C1 segment of cervical spinal cord (tissue), 14 donors: ENCODE measurements at regions not wholly inside any gene's neighbourhood (a gene's known extent, or its start where the extent isn't known, plus 50 kb on each side); places are given as distances from the start of the nearest gene placed in this dataset.
"Not testable (repeated sequence)": the region's sequence is repeated elsewhere in the genome, so short reads cannot be mapped to it uniquely, and the experiment has no call there.

ENCODE experiments used
- DNase-seq, 14 donors: peaks; one replicate each; lab custom pipeline; 2025; lab: John Stamatoyannopoulos, UW

GRCh38 chr5:25027526-25027925, 382.7 kb upstream of the CDH10 start:
- no peak for DNase-seq

GRCh38 chr5:25027061-25027460, 382.3 kb upstream of the CDH10 start:
- DNase-seq: peak in 1 of 14 donors; percentile 54

GRCh38 chr5:25025831-25026230, 381.1 kb upstream of the CDH10 start:
- peak in 1 of 14 donors; percentile 92 for DNase-seq

DNA sequence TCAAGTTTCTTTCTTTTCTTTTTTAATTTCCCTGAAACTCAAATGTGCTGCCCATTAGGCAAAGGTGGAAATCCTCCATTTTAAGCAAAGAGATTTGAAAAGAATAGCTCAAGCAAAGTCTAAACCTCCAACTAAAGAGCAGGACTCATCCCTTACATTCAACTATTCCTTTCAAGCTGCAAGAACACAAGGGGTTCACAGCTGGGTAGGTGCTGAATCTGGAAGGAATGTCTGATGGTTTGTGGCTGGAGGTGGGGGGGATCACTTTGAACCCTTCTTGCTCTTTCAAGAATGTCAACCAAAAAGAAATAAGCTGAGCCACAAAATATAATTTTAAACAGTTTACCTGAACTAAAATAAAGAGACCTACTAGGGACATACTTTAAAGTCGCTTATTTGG, 375.7 kb upstream of the CDH10 start:
- no peak for DNase-seq

GRCh38 chr5:25009063-25009462, 364.3 kb upstream of the CDH10 start:
- DNase-seq: no peak

DNA sequence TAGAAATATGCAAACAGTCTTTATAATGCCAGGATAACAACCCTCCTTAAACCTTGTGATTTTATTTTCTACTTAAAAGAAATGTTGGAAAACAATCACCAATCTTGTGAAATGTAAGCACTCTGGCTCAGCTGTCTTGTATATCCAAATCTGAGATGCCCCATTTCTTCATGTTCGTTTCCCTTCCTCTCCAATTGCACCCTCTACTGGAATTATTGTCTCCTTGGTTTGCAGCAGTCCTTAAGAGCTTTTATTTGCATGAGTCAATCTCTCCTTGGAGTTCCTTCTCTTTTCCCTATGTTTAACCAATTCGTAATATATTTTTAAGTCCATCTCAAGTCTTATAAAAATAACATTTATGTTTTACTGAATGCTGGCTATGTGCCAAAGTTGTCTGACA, 362.0 kb upstream of the CDH10 start:
- peak in 1 of 14 donors; percentile 10 for DNase-seq

DNA sequence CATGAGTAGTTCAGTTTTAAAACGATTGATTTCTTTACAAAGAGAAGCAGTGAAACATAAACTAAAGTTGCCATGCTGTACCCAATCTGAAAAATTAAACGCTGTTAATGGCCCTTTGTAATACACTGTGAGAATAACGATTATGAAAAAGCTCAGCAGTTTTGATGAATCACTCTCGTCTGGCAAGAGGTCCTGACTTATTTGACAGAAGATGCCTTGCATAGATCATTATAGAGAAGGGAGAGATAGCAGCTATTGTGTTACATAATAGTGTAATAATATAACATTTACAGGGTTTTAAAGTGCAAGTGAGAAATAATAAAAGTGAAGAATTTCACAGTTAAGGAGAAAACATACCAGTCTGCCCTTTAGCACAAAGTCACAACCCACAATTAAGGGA, 361.5 kb upstream of the CDH10 start:
- no peak for DNase-seq

DNA sequence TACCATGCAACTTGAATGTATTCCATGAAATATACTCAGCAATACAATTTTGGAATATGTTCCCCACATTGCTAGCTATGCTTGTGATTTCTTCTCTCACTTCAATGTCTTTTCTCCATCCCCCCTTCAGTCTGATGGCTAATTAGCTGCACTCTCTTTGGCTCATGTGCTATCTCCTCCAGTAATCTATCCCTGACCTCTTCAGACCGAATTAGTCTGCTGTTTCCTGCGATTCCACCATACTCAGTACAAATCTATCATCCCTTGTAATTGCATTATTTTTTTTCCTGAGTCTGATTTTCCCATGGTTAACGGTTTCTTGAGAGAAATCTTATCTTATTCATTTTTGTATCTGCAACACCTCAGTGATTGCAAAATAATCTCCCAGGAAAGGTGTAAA, 360.7 kb upstream of the CDH10 start:
- DNase-seq: no peak

DNA sequence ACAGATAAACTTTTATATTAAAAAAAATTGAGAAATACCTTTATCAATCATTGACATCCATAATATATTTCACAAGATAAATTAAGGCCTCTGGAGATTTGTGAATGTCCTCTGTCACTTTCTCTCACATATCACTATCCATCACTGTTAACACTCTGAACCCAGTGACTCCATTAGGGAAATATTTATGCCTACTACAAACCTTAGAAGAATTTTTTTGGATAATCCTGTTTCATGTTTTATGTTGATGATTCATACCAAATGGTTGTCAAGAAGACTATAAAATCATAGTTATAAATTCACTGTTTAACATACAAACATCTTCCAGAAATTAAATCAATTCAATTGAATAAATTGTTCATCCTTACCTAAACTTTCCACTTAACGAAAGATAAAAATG, 357.6 kb upstream of the CDH10 start:
- DNase-seq: no peak

DNA sequence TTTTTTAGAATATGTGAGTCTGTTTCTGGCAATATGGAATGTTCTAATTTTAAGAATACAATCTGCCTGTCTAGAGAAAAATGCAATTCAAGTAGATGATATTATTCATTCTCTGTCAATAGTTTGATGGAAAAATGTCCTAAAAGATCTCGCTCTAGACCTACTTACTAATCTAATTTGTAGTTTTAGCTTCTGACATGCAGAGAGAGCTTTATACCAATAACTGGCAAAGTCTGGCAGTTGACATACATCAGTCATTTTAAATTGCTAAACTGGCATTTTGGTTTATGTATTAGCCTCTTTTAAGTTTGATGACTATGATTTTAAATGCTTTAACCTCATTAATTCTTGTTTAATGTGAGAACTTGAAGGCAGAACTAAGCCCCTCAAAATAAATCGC, 355.0 kb upstream of the CDH10 start:
- DNase-seq: no peak

DNA sequence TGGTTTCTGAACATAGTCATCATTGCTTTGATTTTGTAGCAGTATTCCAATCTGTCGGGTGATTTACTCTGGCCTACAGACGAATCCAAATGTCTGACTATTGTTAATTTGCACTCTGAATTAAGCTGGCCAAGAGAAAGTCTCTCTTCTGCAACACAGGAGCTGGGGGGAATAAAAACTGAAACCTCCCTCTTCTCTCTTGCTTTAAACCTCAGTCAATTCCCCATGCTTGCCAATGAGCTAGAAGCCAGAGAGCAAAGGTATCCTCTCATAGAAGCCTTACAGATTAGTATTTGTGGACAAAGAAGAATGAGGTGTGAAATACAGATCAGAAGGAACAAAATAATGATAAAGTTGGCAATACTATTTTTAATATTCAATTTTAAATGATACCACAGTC, 353.9 kb upstream of the CDH10 start:
- DNase-seq: no peak

GRCh38 chr5:24986326-24986725, 341.5 kb upstream of the CDH10 start:
- DNase-seq: no peak

- not testable (repeated sequence) for DNase-seq
Observed at GRCh38 chr5:24978552-24978951, 333.8 kb upstream of the CDH10 start.

- DNase-seq: no peak
Observed at GRCh38 chr5:24963611-24964010, 318.8 kb upstream of the CDH10 start.

DNA sequence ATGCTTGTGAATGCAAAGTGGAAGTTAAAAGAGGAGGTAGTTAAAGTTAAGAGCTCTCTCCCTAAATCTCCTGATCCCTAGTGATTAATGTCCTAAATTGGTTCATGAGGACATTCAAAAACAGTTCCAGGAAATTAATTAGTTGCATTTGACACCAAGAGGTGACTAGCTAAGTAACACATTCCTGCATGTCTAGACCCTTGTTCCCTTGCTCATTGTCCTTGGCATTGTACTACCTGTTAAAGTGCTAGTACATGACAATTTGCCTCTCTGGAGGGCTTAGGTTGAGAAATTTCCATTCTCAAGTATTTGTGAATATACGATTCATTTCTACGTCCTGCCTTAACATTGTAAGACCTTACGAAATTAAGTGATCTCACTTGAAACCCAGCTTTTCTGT, 278.6 kb upstream of the CDH10 start:
- no peak for DNase-seq

GRCh38 chr5:24918676-24919075, 273.9 kb upstream of the CDH10 start:
- DNase-seq: no peak

GRCh38 chr5:24916863-24917262, 272.1 kb upstream of the CDH10 start:
- DNase-seq: no peak

GRCh38 chr5:24909210-24909609, 264.4 kb upstream of the CDH10 start:
- no peak for DNase-seq

DNA sequence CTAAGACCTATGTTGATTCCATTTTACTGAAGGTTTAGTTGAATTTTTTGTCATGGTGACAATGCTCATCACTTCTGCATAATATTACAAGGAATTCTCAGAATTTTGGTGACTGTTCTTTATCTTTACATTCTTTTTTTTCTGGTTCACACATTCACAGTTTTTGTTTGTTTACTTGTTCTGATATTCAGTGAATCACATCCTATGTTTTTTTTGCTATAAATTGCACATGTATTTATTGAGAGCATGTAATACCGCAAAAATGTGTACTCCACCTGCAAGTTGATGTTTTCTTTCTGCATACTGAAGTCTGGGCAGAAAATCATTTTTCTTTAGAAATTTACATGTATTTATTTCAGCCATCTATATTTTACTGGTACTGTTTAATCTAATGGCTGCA, 261.9 kb upstream of the CDH10 start:
- DNase-seq: no peak

DNA sequence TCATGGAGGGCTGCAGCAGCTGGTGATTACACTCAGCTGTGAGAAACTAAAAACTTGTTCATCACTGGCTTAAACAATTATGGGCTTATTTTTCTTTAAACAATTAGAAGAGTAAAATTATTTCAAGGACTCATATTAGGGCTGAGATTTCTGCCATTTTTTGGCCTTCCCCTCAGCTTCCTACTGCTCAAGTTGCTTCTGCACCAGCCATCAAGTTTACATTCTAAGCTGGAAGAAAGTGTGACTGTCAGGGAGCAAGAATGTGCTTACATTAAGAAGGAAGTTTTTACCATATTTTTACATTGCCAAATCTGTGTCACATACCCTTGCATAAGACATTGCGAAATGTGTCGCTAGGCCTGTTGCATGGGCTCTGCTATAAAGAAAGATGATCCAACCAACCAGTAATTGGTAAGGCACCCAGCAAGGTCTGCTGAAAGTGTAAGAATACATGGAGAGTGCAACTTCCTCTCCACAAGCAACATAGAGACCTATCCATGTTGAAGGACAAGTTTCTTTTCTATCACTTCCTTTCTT, 260.3 kb upstream of the CDH10 start:
- no peak for DNase-seq

DNA sequence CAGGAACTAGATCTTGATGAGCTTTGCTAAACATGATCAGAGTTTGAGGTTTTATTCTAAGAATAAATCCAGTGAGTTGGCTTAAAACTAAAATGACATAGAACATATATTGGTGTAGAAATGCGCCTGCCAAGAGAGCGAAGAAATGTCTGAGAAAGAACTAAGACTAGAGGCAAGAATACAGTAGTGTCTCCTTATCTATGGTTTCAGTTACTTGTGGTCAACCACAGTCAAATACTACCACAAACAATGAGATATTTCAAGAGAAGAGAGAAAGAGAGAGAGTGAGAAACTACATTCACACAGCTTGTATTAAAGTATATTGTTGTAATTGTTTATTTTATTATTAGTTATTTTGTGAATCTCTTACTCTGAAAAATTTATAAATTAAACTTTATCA, 254.4 kb upstream of the CDH10 start:
- DNase-seq: no peak

- no peak for DNase-seq
Observed at GRCh38 chr5:24864244-24864643, 219.5 kb upstream of the CDH10 start.

DNA sequence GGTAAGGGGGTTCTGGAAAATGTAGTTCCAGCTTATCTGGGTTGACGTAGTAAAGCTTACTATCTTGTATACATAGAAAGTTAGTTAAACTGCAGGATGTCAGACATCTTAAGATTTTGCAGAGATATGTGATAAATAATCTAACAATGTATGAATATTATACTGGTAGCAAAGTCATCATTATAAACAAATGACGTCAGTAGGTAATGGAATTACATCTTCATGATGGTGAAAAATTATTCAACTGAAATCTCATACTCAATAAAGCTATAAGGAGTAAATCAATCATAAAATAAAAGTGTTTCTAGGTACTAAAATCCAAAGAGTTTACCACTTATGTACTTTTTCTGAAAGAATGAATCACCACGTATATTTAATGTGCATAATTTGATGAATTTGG, 217.3 kb upstream of the CDH10 start:
- DNase-seq: no peak

DNA sequence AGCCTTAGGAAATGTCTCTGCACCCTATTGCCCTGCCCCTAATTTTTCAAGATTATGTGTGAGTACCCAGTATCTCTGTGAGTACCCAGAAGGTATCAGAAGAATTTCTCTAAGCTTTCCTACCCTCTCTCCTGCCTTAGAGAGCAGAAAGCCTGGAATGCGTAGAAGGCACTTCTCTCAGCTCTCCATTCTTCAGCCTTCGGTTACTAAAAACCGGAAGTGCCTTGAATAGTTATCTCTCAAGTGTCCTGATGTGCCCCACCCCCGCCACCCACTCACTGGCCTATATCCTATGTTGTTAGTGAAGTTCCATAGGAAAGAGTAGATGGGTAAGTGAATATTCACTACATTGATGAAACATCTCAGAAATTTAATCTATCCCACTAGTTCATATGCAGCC, 210.7 kb upstream of the CDH10 start:
- no peak for DNase-seq

- DNase-seq: no peak
Observed at GRCh38 chr5:24854850-24855249, 210.1 kb upstream of the CDH10 start.
